ENCODE measurements at regions not wholly inside any gene's neighbourhood (a gene's known extent, or its start where the extent isn't known, plus 50 kb on each side); places are given as distances from the start of the nearest gene placed in this dataset.
A peak's percentile ranks its signal among the peaks of the same experiment; 100 is the strongest.

DNA sequence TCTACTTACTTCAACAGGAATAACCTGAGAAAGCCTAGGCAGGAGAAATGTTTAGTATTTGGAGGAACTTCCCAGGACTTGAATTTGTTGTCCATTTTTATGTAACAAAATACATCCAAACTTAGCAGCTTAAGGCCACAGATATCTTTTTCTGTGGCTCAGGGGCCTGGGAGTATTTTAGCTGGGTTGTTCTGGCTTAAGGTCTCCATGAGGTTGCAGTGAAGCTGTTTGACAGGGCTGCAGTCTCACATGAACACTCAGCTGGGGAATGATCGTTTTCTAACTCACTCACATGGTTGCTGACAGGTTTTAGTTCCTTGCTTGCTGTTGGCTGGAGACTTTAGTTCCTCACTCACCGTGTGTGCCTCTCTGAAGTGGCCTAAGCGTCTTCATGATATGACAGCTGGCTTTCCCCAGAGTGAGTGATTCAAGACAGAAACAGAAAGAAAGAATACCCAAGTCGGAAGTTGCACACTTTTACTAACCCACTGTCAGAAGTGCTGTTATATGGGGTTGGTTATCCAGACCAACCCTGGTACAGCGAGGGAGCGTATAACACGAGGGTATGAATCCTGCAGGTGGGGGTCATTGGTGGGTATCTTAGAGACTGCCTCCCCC is 229.7 kb upstream of the TBL1XR1 start:
- Mint-ChIP-seq H3K27me3 (ENCODE audit: low read depth) (no peaks in the 10 kb centered on the region), H3K4me1 (ENCODE audit: low read depth) (peaks cover 38% of the 10 kb centered on the region), H3K4me3 (peak overlapping the region; percentile 59 to 67), H3K9me3 (no peaks in the 10 kb centered on the region), H3K27ac (peak overlapping the region; percentile 40), H3K36me3 (ENCODE audit: insufficient read depth in 2 of 2) (peaks cover 0 to 8% of the 10 kb centered on the region in 2 donors)
- ATAC-seq (replicated peaks in 1 of 2) = peak; percentile 96
- DNase-seq = peak; percentile 71 to 79

DNA sequence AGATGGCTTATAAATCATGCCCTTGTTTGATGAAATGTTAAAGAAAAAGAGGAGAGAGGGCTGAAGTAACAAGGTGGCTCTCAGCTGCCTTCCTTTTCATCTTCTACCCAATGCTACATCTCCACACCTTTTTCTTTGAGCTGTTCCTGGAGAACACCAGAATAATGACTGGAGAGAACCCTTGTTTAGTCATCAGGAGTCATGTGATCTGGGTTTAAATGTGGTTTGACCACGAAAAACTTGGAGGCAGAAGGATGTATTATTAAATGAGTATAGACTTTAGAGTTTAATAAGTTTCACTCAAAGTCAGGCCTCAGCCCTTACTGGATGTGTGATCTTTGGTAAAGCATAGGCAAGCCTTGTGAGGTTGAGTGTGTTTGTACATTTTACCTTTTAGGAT is 230.3 kb upstream of the TBL1XR1 start:
- no peaks in the 10 kb centered on the region for H3K9me3 Mint-ChIP-seq
- H3K27me3 Mint-ChIP-seq (ENCODE audit: low read depth) = no peaks in the 10 kb centered on the region
- H3K4me1 Mint-ChIP-seq (ENCODE audit: low read depth) = peaks cover 35% of the 10 kb centered on the region
- H3K36me3 Mint-ChIP-seq (ENCODE audit: insufficient read depth in 2 of 2) = peaks cover 0 to 8% of the 10 kb centered on the region in 2 donors
- DNase-seq (peak; percentile 34 to 42), ATAC-seq (replicated peaks in 1 of 2) (peak; percentile 54 to 64)
- H3K4me3 Mint-ChIP-seq = peak overlapping the region; percentile 59 to 67
- peak overlapping the region; percentile 39 for H3K27ac Mint-ChIP-seq

DNA sequence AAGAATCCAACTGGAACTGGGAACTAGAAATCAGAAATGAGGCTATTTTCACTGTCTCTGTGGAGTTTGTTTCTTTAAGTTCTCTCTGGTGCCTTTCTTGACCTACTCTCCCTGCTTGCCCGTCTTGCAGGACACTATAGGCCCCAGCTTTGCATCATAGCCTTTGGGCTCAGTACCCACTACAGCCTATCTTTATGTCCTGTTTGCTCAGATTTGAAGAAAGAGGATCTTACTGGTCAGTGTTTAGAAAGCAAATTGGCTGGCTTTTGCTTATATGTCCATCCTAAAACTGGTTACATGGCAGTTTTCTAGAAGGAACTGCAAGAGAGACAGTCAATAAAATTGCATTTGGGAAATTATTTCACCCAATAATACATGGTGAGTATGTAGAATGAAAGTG is 231.8 kb upstream of the TBL1XR1 start:
- no peak overlapping the region for H3K27ac Mint-ChIP-seq
- no peak overlapping the region for H3K4me3 Mint-ChIP-seq
- H3K4me1 Mint-ChIP-seq (ENCODE audit: low read depth) = peaks cover 30% of the 10 kb centered on the region
- no peak for DNase-seq
- H3K9me3 Mint-ChIP-seq = no peaks in the 10 kb centered on the region
- no peaks in the 10 kb centered on the region for H3K27me3 Mint-ChIP-seq (ENCODE audit: low read depth)
- no peak for ATAC-seq (replicated peaks in 1 of 2)
- peaks cover 0 to 8% of the 10 kb centered on the region in 2 donors for H3K36me3 Mint-ChIP-seq (ENCODE audit: insufficient read depth in 2 of 2)

DNA sequence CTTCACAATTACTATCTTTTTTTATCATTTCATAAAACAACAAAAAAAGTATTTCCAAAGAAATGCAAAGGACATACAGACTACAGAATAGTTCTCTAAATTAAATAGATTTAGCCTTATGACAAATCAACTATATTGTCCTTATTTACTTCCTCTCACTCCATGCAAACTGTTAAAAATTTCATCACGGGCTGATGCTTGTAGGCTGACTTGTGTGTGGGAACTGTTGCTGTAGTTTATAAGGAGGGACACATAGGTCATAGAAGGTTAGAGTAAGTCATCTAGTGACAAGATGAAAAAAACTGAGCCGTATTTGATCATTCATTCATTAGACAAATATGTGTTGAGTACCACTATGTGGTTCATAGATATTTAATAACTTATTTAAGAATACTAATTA is 232.5 kb upstream of the TBL1XR1 start:
- no peak overlapping the region for H3K27ac Mint-ChIP-seq
- H3K9me3 Mint-ChIP-seq = no peaks in the 10 kb centered on the region
- DNase-seq = no peak
- no peak overlapping the region for H3K4me3 Mint-ChIP-seq
- H3K27me3 Mint-ChIP-seq (ENCODE audit: low read depth) = no peaks in the 10 kb centered on the region
- no peak for ATAC-seq (replicated peaks in 1 of 2)
- peaks cover 0 to 8% of the 10 kb centered on the region in 2 donors for H3K36me3 Mint-ChIP-seq (ENCODE audit: insufficient read depth in 2 of 2)
- H3K4me1 Mint-ChIP-seq (ENCODE audit: low read depth) = peaks cover 30% of the 10 kb centered on the region

DNA sequence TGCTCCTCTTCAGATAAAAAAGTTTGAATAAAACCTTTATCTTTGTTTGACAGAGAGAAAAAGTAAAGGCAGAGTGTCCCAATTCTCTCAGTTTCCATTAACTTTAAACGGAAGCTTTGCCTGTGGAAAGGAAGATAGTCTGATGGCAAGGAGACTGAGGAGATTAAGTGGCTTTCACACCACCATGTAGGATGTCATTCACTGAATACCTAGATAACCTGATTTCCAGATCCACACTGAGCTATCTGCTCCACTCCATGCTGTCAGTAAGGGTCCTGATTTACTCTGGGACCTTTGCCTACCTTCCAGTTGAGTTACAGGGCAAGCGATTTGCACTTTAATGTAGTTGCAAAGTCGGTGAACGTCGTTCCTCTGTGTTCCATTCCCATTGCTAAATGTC is 233.4 kb upstream of the TBL1XR1 start:
- H3K27ac Mint-ChIP-seq = no peak overlapping the region
- no peak for DNase-seq
- H3K4me3 Mint-ChIP-seq = no peak overlapping the region
- peaks cover 0 to 7% of the 10 kb centered on the region in 2 donors for H3K36me3 Mint-ChIP-seq (ENCODE audit: insufficient read depth in 2 of 2)
- ATAC-seq (replicated peaks in 1 of 2) = no peak
- no peaks in the 10 kb centered on the region for H3K9me3 Mint-ChIP-seq
- H3K27me3 Mint-ChIP-seq (ENCODE audit: low read depth) = no peaks in the 10 kb centered on the region
- H3K4me1 Mint-ChIP-seq (ENCODE audit: low read depth) = peaks cover 27% of the 10 kb centered on the region

DNA sequence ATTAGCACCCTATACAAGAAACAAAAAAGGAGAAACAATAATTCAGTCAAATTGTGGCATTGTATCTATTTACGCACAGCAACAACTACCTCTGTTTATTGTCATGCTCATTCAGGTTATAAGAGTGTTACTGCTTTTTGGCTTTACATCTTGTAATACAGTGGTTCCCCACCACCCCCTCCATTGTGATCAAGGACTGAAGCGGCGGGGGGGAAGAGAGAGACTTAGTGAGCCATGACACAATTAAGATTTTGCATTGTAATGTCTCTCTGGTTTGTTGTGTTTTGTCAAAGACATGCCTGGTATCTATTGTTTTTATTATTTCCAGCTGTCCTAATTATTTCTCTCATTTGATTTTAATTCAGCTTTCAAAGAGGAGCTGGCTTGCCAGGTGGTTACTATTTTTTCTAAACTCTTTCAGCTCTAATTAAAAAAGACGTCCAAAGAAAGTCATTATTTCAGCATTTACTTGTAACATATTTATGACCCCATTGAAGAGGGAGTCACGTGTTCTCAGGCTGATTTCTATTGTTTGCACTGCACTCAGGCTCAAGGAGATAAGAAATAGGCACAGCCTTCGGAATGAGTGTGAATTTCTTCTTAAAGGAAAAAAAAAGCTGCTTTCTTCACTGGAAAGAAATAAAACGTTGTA is 234.4 kb upstream of the TBL1XR1 start:
- H3K27ac Mint-ChIP-seq = no peak overlapping the region

DNA sequence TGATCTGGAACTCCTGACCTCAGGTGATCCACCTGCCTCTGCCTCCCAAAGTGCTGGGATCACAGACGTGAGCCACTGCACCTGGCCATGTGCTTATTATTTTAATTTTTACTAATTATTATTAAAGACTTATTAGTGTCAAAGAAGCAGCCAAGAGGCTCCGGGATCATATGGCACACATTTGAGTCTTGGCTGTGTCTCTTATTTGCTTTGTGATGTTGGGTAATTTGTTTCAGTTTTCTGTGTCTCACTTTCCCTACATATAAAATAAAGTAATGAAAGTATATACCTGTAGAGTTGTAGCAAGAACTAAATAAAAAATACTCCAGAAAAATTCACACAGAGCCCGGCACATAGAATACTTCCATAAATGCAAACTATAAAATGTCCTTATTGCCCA is 238.0 kb upstream of the TBL1XR1 start:
- H3K27ac Mint-ChIP-seq = no peak overlapping the region
- no peaks in the 10 kb centered on the region for H3K4me1 Mint-ChIP-seq (ENCODE audit: low read depth)
- H3K9me3 Mint-ChIP-seq = no peaks in the 10 kb centered on the region
- H3K36me3 Mint-ChIP-seq (ENCODE audit: insufficient read depth in 2 of 2) = no peaks in the 10 kb centered on the region
- ATAC-seq (replicated peaks in 1 of 2) (no peak), DNase-seq (no peak)
- no peaks in the 10 kb centered on the region for H3K27me3 Mint-ChIP-seq (ENCODE audit: low read depth)
- no peak overlapping the region for H3K4me3 Mint-ChIP-seq

More for the DNA sequence above, 234.4 kb upstream of the TBL1XR1 start:
- peaks cover 17% of the 10 kb centered on the region for H3K4me1 Mint-ChIP-seq (ENCODE audit: low read depth)
- DNase-seq = no peak
- no peak overlapping the region for H3K4me3 Mint-ChIP-seq
- no peaks in the 10 kb centered on the region for H3K9me3 Mint-ChIP-seq
- peaks cover 0 to under 1% of the 10 kb centered on the region in 2 donors for H3K36me3 Mint-ChIP-seq (ENCODE audit: insufficient read depth in 2 of 2)
- no peaks in the 10 kb centered on the region for H3K27me3 Mint-ChIP-seq (ENCODE audit: low read depth)
- no peak for ATAC-seq (replicated peaks in 1 of 2)

DNA sequence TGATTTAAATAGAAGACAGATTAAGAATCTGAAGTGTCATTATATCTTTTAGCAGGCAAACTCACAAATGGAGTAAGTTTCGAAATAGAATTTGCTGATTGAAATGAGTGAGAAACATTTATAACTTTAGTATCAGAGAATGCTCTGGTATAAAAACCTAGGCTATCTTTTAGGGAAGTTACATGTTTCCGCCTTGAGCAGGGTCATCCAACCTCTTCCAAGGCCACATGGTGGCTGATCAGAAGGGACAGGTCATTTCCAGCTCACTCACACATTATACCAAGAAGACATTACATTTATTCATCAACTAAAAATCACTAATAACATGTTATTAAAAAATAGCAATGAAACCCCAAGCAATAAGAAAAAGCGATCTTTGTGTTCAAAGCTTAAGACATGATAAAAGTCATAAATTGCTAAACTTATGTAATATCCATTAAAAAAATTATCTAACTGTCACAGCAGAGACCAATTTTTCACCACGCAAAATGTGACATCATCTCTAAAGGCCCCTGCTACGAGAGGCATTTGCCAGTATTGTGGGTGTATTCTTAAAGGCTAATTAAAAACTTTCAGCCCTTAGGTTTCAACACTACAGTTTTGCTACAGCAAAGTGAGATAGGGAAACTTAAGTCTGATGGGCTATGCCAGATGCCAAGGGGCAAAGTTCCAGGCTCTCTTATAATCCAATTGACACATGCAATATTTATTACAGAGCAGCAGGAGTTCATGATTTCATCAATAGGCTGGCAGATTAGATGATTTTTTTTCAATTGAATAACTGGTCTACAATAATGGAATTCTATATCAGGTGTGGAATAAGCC is 240.4 kb upstream of the TBL1XR1 start:
- H3K36me3 Mint-ChIP-seq (ENCODE audit: insufficient read depth in 2 of 2) = no peaks in the 10 kb centered on the region
- no peak overlapping the region for H3K4me3 Mint-ChIP-seq
- peaks cover 7% of the 10 kb centered on the region for H3K4me1 Mint-ChIP-seq (ENCODE audit: low read depth)
- DNase-seq (no peak), ATAC-seq (replicated peaks in 1 of 2) (no peak)
- no peak overlapping the region for H3K27ac Mint-ChIP-seq
- H3K9me3 Mint-ChIP-seq = no peaks in the 10 kb centered on the region
- H3K27me3 Mint-ChIP-seq (ENCODE audit: low read depth) = no peaks in the 10 kb centered on the region

DNA sequence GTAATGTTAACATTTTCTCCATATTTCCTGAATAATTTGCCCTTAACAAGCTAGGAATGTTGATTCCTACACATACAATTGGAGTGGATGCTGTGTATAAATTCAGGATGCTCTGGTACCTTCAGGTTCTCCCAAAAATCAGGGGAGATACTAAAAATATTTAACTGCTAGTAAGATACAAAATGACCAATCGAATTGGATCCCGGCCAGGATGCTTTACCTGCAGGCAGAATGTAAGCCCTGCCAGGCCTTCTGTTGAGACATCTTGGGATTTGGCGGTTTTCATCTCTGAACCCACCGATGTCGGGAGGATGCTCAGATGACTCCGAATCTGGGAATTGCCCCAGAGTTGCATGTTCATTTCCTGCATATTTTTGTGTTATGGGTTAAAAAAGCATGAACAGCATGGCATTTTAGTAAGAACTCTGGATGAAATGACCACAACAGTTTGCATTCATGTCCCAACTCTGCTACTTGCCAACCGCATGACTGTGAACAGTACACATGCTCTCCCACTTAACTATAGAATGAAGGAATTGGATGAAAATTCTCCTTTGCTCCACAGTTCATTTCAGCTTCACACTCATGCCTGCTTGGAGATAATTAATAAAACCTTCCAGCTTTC is 241.4 kb upstream of the TBL1XR1 start:
- no peak for ATAC-seq (replicated peaks in 1 of 2)
- Mint-ChIP-seq H3K27ac (no peak overlapping the region), H3K27me3 (ENCODE audit: low read depth) (no peaks in the 10 kb centered on the region), H3K9me3 (no peaks in the 10 kb centered on the region), H3K4me3 (no peak overlapping the region), H3K36me3 (ENCODE audit: insufficient read depth in 2 of 2) (no peaks in the 10 kb centered on the region), H3K4me1 (ENCODE audit: low read depth) (peaks cover 7% of the 10 kb centered on the region)
- no peak for DNase-seq

DNA sequence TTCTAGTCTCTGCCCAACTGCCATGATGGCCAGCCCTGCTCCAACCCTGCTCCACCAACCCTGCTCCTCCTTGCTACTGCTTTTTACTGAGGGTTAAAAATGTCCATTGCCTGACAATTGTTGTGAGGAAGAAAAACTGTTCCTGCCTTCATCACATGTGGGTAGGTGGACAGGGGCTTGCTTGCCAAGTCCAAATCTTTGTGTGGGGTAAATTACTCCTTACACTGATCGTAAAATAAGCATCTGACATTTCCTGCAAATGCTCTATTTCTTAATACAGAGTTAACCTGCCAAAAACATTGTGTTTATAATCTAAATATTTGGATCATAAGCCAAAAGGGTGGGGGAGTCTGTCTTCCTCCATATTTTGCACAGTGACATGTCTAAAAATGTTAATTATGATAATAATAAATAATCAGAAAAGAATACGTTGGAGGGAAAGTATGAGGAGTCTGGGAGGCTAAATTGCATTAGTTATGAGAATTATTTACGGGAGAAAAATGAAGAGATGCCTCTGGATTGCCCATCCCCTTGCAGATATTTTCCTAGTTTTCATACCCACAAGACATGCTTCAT is 242.5 kb upstream of the TBL1XR1 start:
- Mint-ChIP-seq H3K36me3 (ENCODE audit: insufficient read depth in 2 of 2) (no peaks in the 10 kb centered on the region), H3K4me3 (no peak overlapping the region), H3K27me3 (ENCODE audit: low read depth) (no peaks in the 10 kb centered on the region), H3K9me3 (no peaks in the 10 kb centered on the region), H3K4me1 (ENCODE audit: low read depth) (peaks cover 7% of the 10 kb centered on the region), H3K27ac (no peak overlapping the region)
- DNase-seq = no peak
- ATAC-seq (replicated peaks in 1 of 2) = no peak

DNA sequence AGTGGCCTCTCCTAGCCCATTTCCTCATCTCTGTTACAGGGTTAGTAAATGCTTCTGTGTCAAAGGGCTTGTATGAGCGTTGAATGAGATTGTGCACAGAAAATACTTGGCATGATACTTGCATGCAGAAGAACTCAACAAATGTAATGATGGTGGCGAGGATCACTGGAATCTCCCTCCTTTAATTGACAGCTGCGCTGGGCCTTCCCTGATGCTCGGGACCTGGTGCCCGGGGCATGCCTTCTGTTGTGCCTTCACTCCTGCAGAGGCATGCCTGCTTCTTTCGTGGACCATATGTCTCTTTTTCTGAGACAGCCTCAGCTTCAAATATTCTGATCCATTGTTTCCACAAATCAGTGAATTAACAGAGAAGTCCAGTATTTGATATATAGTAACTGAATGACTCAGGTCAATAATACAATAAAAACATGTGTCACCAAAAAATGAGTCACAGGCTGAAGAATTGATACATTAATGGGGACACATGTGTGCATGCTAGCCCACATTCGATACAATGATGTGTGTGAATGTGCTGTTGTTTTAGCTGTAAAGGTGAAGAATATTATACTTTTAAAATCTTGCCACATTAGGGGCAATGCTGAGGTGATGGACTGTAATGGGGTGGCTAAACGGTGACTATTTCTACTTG is 243.3 kb upstream of the TBL1XR1 start:
- ATAC-seq (replicated peaks in 1 of 2) (no peak), DNase-seq (no peak)
- Mint-ChIP-seq H3K27me3 (ENCODE audit: low read depth) (no peaks in the 10 kb centered on the region), H3K4me3 (no peak overlapping the region), H3K27ac (no peak overlapping the region), H3K9me3 (no peaks in the 10 kb centered on the region), H3K4me1 (ENCODE audit: low read depth) (peaks cover 7% of the 10 kb centered on the region), H3K36me3 (ENCODE audit: insufficient read depth in 2 of 2) (no peaks in the 10 kb centered on the region)

DNA sequence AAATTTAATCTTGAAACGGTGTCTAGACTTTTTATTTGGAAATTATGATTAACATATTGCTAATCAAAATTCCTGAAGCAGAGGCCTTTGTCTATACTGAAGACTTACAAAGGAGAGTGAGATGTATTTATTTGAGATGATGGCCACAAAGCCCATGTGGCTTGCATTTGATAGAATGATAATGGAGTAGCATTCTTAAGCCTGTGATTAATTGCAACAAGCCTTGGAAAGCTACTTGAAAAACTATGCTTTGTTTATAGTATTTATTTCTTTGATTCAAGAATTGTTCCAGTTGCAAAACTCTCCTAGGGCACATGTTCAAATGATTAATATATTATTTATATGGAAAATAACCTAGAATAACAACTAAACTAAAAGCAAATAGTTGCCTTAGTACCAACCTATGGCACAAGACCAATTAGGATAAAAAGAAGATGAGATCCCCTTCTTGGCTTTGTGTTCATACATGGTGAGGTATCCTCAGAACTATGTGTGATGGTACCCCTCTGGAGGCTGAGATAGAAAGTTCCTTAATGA is 244.1 kb upstream of the TBL1XR1 start:
- Mint-ChIP-seq H3K4me3 (no peak overlapping the region), H3K9me3 (no peaks in the 10 kb centered on the region), H3K27me3 (ENCODE audit: low read depth) (no peaks in the 10 kb centered on the region), H3K4me1 (ENCODE audit: low read depth) (peaks cover 7% of the 10 kb centered on the region), H3K36me3 (ENCODE audit: insufficient read depth in 2 of 2) (no peaks in the 10 kb centered on the region), H3K27ac (no peak overlapping the region)
- no peak for ATAC-seq (replicated peaks in 1 of 2)
- no peak for DNase-seq

All from activated T-cell treated with anti-CD3 and anti-CD28 coated beads, Interleukin-2, amount 50 U/mL, for 72 hours (primary cell).